GM19043 (cell line): ENCODE measurements at regions not wholly inside any gene's neighbourhood (a gene's known extent, or its start where the extent isn't known, plus 50 kb on each side); places are given as distances from the start of the nearest gene placed in this dataset.
"Not testable (repeated sequence)": the region's sequence is repeated elsewhere in the genome, so short reads cannot be mapped to it uniquely, and the experiment has no call there.

ENCODE experiments used
- ATAC-seq: cut with Tn5 transposase; IDR thresholded peaks from one replicate; pipeline ENCODE4 v1.9.1; 2021; ENCODE audit warnings: low read depth; ENCODE audit not compliant: unreplicated experiment

DNA sequence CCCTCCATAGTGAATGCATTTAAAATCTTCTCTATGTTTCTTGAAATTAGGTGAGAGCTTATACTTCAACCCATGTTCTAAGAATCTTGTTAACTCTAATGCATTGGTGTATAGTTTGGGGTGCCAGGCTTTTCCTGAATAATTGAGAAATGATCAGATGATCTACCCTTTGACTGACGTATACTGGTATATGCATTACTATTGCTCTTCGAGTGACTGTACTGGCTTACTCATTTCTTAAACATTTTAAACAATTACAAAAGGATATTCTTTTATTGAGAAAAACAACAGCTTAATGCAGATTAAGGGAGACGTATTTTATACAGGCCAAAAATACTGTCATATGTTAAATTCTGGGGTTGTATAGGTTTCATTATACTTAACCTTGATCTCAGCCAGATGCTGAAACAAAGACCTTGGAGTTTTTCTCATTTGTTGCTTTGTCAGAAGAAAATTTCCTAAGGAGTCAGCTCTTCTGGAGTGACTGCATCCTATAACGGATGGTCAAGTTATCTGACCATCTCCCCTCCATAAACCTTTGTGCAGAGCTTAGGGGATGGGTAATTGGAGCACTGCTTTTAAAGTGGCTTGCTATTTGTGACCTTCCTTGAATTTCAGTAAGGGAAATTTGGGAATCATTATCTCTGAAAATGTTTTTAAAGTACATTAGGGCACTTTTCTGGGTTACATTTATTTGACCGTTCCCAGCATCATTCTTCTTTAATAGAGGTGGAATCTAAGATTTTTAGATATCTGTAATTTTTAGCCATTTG, 507.6 kb downstream of the PCNX1 start:
- no peak for ATAC-seq

DNA sequence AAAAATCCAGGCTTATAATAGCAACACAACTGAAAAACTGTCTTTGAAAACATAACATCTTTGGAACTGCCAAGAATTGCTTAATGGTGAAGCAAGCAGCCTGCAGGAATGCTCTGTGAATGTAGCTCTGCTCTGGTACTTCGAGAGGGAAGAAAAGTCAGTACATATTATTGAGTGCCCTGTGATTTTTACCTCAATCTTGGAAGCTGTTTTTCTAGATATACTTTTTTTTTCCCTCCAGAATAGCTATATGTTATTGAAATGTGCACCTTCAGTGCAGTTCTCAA, 508.1 kb downstream of the PCNX1 start:
- ATAC-seq = no peak

DNA sequence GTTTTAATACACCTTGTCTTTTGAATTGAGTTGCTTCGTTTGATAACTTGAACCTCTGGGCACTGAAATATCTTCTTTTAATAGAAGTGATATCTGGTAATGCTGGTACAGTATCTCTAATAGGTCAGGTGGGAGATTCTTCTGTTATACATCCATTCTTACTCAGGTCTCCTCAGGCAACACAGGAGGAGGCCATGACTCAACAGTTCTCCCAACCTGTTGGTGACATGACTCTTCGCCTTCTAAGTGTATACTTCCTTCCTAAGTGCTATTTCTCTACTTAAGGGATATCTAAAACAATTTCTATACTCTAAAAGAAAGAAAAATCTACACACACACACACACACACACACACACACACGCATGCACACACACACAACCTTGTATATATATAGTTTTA, 509.1 kb downstream of the PCNX1 start:
- ATAC-seq = no peak

DNA sequence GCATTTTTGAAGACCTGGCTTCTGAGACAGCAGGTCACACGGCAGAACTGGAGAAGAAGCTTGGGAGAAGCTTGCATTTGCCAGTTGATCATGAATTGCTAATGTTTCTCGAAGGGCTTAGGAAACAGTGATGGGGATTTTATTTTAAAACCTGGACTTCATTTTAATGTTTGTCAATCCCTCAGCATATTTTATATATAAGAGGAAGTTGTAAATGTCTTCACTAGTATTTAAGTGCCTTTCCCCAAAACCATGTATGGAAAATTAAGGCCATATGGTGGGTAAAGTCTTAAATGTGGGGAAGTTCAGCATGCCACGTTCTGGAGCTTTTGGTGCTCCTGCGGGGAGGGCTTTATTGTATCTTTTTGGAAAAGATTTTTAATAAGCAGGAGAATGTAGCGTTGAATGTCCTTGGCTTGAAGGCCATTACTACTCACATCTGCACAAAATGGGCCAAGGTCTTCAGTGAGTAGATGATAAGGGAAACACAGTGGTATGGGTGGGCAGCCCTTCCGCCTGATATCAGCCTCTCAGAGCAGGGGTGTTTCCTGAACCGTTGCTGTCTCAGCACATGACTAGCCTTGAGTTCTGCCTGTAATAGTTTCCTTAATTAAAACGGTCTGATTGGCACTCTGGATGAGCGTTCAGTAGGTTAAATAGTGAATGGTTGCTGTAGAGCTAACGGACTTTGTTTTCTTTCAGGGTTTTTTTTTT, 511.4 kb downstream of the PCNX1 start:
- ATAC-seq = no peak

DNA sequence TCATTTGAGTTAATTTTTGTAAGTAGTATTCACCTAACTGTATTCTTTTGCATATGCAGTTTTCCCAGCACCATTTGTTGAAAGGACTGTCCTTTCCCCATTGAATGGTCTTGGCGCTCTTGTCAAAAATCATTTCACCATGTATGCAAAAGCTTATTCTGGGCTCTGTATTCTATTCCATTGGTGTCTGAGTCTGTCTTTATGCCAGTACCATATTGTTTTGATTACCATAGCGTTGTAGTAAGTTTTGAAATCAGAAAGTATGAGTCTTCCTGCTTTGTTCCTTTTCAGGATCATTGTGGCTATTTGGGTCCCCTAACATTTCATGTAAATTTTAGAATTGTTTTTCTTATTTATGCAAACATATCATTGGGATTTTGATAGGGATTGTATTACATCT, 508.7 kb upstream of the RGS6 start:
- no peak for ATAC-seq

DNA sequence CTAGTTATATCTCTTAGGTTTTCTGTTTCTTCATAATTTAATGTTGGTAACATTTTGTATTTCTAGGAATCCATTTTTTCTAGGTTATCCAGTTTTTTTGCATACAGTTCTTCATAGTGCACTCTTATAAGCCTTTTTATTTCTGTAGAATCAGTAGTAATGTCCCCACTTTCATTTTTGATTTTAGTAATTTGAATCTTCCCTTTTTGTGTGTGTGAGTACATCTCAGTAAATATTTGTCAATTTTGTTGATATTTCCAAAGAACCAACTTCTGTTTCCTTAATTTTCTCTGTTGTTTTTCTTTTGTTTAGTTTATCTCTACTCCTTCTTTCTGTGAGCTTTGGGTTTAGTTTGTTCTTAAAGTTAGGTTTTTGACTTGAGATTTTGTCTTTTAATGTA, 507.3 kb upstream of the RGS6 start:
- no peak for ATAC-seq

DNA sequence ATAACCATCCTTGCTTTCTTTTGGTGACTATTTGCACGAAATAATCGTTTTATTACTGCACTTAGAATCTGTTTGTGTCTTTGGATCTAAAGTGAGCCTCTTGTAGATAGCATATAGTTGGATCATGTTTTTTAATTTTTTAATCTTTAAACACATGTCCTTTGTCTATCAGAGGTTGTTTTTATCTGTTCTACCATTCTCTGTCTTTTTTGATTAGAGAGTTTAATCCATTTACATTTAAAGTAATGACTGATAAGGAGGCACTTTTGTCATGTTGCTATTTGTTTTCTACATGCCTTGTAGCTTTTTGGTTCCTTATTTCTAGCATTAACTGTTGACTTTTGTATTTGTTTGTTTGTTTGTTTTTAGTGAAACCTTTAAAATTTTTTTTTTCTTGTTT, 506.2 kb upstream of the RGS6 start:
- no peak for ATAC-seq

DNA sequence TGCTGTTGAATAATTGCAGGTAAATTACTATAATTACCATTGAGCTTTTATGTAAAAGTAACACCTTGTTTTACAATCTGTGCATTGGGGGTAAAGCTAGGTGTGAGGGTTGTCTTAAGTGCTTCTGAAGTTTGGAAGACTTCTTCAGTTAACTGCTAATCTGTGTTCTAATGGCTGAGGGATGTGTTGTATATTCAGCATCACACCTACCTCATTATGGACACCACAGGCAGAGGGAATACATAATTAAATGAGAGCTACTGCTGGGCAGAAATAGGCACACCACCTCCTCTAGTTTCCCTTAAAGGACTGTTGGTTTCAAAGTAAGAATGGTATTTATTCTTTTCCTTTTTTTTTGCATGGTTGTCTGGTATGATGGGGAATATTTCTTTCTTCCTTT, 502.3 kb upstream of the RGS6 start:
- no peak for ATAC-seq

DNA sequence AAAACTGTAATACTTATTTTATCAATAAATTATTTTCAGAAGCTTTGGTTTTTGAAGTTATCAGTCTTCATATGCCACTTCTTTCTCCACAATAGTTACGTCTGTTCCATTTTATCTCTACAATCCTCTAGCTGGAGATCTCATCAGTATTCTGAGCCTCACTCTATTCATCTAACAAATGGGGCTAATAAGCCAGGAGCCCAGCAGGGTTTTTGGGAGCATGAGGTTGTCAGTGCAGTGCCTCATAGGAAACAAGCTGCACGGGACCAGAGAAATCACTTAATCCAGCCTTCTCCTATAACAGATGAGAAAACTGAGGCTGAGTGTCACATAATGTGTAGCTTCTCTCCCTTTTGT, 501.9 kb upstream of the RGS6 start:
- ATAC-seq = no peak

DNA sequence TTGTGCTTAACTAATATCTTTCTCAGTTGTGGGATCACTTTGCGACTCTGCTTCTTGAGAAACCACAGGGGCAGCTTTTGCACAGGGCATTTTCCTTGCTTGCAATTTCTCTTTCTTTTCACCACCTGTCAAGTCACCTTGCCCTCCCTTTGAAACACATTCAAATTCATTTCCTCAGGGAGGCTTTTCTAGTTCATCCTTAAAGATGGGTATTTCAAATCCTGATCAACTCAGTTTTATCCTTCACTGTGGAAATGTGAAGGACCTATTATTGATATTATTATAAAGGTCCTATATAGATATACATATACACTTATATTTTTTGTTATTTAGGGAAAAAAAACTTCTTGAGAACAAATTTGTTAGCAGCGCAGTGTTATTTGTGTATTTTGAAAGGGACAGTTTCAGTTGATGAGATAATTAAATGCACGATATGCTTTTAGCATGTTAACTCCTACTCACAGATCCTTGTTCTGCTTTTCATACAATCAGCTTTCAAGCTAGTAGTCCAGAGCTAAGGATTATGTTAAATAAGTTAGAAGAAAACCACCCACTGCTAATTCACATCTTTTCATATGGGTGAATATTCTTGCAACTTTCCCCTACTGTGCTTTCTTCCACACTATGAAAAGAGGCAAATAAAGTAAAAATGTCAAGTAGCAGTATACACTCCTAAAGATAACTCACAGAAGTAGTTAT, 501.4 kb upstream of the RGS6 start:
- no peak for ATAC-seq

DNA sequence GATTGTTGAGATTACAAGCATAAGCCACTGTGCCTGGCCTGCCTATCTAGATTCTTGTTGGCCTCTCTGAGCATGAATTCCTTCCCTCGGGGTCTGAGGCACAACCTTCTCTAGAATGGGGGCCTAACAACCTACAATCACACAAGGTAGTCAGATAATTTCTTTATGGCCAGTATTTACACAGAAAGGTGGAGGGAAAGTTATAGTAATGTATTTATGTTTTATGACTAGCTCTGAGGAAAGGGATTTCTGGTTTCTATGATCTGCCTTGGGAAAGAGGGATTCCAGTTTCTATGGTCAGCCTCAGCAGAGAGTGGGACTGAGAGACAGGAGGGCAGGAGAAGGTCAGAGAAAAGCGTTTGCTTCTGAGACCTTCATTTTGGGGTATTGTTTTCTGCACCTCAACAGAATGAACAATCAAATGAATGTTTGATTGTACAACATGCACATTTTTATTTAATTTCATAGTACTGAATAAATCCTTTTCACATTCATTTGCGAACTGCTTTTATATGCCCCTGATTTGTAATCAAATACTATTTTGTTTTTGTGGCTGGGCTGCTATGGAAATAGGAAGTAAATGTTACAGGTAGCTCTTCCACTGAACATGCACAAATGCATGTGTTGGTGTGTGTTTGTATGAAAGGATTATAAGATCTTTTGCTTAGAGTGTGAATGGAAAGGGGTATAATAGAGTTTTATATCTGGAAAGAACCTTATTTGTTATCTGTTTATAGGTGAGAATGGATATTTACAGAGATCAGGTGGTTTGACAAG, 499.7 kb upstream of the RGS6 start:
- no peak for ATAC-seq

DNA sequence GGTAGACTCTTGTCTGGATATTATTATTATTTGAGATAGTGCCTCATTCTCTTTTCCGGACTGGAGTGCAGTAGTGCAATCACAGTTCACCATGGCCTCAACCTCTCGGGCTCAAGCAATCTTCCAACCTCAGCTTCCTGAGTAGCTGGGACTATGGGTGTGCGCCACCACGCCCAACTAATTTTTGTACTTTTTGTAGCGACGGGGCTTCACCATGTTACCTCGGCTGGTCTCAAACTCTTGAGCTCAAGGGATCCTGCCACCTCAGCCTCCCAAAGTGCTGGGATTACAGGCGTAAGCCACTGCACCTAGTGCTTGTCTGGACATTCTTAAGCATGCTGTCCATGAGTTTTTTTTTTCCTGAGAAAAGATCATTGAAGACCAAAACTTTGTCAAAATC, 498.9 kb upstream of the RGS6 start:
- no peak for ATAC-seq

DNA sequence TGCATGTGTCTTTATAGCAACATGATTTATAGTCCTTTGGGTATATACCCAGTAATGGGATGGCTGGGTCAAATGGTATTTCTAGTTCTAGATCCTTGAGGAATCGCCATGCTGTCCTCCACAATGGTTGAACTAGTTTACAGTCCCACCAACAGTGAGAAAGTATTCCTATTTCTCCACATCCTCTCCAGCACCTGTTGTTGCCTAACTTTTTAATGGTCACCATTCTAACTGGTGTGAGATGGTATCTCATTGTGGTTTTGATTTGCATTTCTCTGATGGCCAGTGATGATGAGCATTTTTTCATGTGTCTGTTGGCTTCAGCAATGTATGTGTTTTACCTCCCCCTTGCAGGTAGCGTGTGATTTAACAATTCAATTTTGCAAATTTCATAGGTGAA, 496.6 kb upstream of the RGS6 start:
- not testable (repeated sequence) for ATAC-seq

DNA sequence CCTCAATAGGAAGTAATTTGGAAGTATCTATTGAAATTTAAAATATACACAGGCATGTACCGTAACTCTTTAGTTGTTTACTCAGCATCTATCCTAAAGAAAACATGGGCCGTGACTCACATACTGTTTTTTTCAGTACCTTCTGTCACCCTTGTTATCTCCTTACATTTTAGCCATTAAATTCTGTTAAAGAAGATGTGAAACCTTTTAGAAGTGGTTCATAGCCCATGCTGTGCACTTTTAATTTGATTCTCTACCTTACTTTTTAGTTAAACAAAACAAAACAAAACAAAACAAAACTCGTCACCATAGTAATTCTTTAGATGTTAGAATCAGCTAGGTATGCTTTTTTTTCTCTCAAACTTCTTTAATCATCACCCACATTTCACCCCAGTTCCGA, 494.4 kb upstream of the RGS6 start:
- ATAC-seq = no peak

DNA sequence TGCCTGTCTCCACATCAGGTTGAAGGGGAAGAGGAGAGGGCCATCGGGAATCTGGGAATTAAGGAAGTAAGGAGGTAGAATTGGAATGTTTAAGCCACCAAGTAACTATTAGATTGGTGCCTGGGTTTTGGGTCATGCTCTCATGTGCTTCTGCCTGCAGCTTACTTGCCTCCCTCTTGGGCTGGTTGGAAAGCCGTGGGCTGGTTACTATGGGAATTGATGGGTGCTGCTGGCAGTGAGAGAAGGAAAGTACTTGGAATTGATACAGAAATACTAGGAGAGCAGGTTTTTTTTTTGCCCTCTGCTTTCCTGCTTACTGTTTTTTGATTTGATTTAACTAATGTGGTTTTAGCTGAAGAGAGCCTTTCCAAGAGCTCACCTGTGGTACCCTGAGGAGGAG, 493.5 kb upstream of the RGS6 start:
- ATAC-seq = no peak

DNA sequence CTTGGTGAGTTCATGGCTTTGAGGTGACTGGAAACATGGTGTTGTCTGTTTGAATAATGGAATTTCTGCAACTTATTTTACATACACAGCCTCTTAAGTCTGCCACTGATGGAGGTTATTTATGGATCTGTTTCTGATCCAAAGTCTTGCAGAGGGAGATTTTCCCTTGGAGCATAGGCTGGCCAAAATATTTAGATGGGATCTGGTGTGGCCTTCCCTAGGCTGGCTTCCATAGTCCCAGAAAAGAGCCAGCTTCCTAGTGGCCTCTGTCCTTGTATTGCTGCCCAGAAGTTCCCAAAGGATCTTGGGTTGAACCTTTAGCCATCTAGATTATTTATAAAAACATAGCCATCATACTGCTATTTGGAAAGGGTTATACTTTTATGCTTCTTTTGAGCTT, 491.1 kb upstream of the RGS6 start:
- ATAC-seq = no peak

DNA sequence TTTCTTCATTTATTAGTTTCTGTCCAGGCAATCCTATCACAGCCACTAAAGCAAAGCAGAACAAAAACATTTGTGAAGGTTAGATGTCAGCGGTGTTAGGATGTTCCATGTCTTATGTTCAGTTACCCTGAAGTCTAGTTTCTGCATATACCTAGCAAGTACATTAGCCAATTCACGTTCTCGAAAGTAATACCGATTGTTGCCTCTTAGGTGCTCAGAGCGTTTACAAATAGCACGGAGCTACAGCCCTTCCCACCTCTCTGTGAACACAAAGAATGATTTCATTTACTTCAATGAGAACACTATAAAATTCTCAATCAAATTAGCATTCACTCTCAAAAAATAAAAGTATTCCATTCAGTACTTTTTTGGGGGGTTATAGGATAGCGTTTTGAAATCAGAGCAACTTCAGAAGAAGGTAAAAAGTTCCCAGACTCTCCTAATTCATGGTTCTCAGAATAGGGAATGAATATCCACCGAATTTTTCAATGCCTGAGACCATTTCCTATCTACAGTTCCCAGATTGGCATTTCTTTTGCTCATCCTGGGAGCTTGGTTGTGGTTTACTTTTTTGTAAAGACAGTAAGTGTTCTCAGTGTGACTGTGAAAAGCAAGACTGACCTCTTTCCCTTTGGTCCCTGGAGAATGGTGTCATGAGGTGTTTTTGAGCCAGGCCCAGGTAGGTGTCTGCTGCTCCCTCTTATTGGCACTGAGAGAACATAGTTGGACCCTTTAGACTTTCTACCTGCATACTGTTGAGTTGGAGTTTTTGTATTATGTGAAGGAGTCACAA, 488.0 kb upstream of the RGS6 start:
- no peak for ATAC-seq

DNA sequence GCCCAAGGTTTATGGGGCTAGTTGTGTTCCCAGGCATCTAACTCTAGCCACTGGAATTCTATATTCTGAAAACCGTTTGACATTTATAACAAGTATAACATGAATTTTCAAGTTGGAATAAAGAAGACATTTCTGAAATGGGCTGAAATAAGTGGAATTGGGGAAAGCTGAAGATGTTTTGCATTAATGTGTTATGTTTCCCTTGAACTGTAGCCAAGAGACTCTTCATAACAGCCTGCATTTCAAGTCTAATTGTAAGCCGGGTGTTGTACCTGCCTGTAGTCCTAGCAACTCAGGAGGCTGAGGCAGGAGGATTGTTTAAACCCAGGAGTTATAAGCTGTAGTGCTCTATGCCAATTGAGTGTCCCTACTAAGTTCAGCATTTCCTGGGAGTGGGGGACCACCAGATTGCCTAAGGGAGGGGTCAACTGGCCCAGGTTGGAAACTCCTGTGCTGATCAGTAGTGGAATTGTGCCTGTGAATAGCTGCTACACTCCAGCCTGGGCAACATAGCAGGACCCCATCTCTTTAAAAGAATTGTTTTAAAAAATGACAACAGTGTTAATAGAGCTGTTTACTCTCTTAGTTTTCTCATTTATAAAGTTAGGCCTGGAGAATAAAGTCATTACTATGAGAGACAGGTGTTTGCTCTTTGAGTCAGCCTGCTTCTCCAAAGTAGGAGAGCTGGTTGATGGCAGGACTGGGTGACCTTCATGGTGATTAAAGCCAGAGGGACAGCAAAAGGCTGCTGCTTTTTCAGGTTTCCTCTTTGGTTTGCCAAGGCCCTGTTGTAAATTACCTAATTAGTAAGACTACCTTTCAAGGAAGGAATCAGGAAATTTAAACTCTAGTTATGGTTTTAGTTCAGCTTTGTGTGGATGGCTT, 483.6 kb upstream of the RGS6 start:
- ATAC-seq = no peak

DNA sequence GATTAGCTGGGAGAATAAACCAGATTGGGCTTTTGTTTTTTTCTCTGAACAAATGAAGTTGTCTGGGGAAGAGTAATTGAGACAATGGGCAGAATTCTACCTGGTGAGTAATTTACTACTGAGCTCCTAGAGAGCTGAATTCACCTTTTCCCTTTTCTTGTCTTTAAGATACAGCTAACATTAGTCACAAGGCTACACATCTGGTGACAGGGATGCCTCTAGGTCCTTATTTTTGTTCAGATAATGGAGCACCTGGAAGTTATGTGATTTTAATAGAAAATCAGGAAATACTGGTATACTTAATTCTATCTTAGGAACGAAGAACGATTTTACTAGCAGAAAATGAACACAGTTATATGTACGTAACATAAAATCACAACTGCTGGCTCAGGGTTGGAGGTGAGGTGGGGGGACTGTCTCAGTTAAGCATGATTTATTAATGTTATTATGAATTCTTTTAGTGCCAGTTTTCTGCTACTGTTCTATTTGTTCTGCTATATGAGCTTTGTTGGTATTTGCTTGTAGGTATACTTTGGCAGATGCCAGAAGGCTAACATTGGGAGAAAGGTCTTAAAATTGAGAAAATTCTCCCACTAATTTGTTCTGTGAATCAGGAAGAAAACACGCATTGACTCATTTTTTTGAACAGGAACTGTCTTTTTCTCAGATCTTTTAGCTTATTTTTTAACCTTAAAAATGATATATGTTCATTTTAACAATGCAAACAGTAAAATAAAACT, 482.7 kb upstream of the RGS6 start:
- no peak for ATAC-seq
